Skeletal muscle tissue (tissue), 3 donors: ENCODE measurements at regions not wholly inside any gene's neighbourhood (a gene's known extent, or its start where the extent isn't known, plus 50 kb on each side); places are given as distances from the start of the nearest gene placed in this dataset.
"Not testable (repeated sequence)": the region's sequence is repeated elsewhere in the genome, so short reads cannot be mapped to it uniquely, and the experiment has no call there.

Source experiments
- H3K27ac ChIP-seq: one replicate; pipeline ENCODE4 v1.7.0; 2013; ENCODE audit warnings: mild to moderate bottlenecking, low read depth, low read length, inconsistent platforms
- H3K27me3 ChIP-seq, 3 donors: one replicate each; pipeline ENCODE4 v1.7.0; 2013; ENCODE audit warnings: low read length in 3 of 3; ENCODE audit not compliant: control insufficient read depth in 3 of 3, insufficient read depth in 3 of 3
- H3K36me3 ChIP-seq, 3 donors: one replicate each; pipeline ENCODE4 v1.7.0; 2013; ENCODE audit warnings: low read length in 3 of 3; ENCODE audit not compliant: control insufficient read depth in 3 of 3, insufficient read depth in 3 of 3
- H3K4me1 ChIP-seq, 3 donors: one replicate each; pipeline ENCODE4 v1.7.0; 2013; ENCODE audit warnings: low read length in 3 of 3, mild to moderate bottlenecking in 3 of 3; ENCODE audit not compliant: control insufficient read depth in 3 of 3, insufficient read depth in 3 of 3
- H3K4me3 ChIP-seq, 3 donors: one replicate each; pipeline ENCODE4 v1.7.0; 2013; ENCODE audit warnings: low read length in 3 of 3
- H3K9ac ChIP-seq, 3 donors: one replicate each; pipeline ENCODE4 v1.7.0; 2013; ENCODE audit warnings: low read length in 3 of 3, mild to moderate bottlenecking in 3 of 3, moderate library complexity in 2 of 3, low read depth in 1 of 3
- H3K9me3 ChIP-seq, 3 donors: one replicate each; pipeline ENCODE4 v1.7.0; 2013; ENCODE audit warnings: low read length in 3 of 3; ENCODE audit not compliant: control insufficient read depth in 3 of 3
- donor health status: Osteomylitis.

DNA sequence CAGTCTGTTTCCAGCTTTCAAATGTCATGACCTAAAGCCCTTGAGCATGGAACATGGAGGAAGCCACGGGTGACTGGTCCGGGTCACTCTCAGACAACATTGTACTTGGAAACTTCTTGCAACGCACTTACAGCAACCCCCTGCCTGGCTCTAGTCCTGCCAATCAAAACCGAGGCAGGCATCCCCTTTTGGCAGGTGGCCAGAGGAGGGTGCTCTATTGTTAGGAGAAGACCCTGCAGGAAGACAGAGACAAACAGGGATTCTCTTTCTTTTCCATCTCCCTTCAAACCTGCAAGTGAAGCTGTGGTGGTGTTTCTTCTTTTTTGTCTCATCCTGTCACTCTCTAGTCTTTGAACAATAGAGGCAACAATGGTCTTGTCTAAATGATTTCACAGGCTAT lies 667.2 kb downstream of the ZEB2 start:
- Histone ChIP-seq H3K9me3 (no peaks in the 10 kb centered on the region), H3K9ac (no peak overlapping the region), H3K27me3 (no peaks in the 10 kb centered on the region), H3K36me3 (no peaks in the 10 kb centered on the region), H3K27ac (no peak overlapping the region), H3K4me3 (no peak overlapping the region), H3K4me1 (no peaks in the 10 kb centered on the region)

DNA sequence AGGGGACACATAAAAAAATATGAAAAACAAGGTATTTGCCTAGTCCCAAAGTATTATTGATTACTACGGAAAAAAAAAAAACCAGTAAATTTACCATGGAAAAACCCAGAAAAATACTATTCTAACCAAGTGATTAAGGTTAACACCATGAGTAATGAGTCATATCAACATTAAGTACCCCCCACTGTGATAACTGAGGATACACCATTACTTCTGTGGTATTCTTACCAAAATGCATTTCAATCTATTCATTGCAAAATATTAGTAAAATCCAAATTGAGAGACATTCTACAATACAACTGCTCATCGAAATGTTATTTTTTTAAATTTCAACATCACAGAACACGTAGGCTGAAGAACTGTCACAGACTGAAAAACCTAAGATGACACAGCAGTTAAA lies 669.8 kb downstream of the ZEB2 start:
- Histone ChIP-seq H3K9ac (no peak overlapping the region), H3K4me3 (no peak overlapping the region), H3K4me1 (no peaks in the 10 kb centered on the region), H3K27ac (no peak overlapping the region), H3K36me3 (no peaks in the 10 kb centered on the region), H3K27me3 (no peaks in the 10 kb centered on the region), H3K9me3 (no peaks in the 10 kb centered on the region)

GRCh38 chr2:143847257-143847656 lies 672.7 kb downstream of the ZEB2 start:
- H3K9me3 ChIP-seq: no peaks in the 10 kb centered on the region
- no peak overlapping the region for H3K4me3 ChIP-seq
- no peaks in the 10 kb centered on the region for H3K36me3 ChIP-seq
- no peak overlapping the region for H3K27ac ChIP-seq
- no peaks in the 10 kb centered on the region for H3K27me3 ChIP-seq
- no peaks in the 10 kb centered on the region for H3K4me1 ChIP-seq
- H3K9ac ChIP-seq: no peak overlapping the region

GRCh38 chr2:143844986-143845385 lies 674.9 kb downstream of the ZEB2 start:
- no peak overlapping the region for H3K9ac ChIP-seq
- H3K4me1 ChIP-seq: no peaks in the 10 kb centered on the region
- H3K36me3 ChIP-seq: no peaks in the 10 kb centered on the region
- H3K9me3 ChIP-seq: peaks cover 0 to 3% (median 2%) of the 10 kb centered on the region in 3 donors
- H3K27me3 ChIP-seq: no peaks in the 10 kb centered on the region
- no peak overlapping the region for H3K27ac ChIP-seq
- no peak overlapping the region for H3K4me3 ChIP-seq

DNA sequence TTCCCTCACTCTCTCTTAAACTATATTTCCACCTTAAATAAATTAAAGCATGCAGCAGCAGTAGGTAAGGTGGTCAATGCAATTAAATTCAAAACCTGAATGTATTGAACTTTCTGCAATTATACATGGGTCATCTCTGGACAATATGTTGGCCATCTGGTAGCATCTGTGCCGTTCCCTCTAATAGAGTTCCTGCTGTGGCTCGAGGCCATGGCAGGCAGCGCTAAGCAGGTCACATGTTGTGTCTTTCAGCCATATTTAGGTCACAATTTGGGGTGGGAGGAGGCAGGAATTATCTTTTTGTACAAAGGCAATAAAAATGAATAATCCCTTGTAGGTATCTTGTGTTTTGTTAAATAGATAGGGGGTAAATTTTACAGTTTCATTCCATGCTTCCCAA lies 676.2 kb downstream of the ZEB2 start:
- H3K27me3 ChIP-seq: no peaks in the 10 kb centered on the region
- H3K4me3 ChIP-seq: no peak overlapping the region
- H3K9me3 ChIP-seq: peaks cover 0 to 3% (median 2%) of the 10 kb centered on the region in 3 donors
- H3K27ac ChIP-seq: no peak overlapping the region
- no peaks in the 10 kb centered on the region for H3K4me1 ChIP-seq
- no peak overlapping the region for H3K9ac ChIP-seq
- no peaks in the 10 kb centered on the region for H3K36me3 ChIP-seq

DNA sequence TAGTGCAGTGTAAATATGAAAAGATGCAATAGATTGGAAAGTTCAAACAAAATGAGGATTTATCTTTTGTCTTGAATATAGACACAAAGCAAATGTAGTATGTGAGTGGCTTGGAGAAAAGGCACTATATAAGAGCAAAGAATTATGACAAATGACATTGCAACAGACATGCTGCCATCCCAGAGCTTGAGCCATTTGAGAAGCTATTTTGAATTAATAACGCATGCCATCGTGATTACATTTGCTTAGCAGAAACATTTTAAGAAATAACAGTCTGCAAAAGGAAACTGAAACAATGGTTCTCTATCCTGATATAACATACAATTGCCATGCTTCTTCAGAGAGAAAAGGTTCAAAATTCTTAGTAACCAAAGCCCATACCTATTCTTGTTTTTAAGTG lies 677.1 kb downstream of the ZEB2 start:
- no peaks in the 10 kb centered on the region for H3K36me3 ChIP-seq
- peaks cover 0 to 3% (median 2%) of the 10 kb centered on the region in 3 donors for H3K9me3 ChIP-seq

GRCh38 chr2:143841935-143842334 lies 678.0 kb downstream of the ZEB2 start:
- Histone ChIP-seq H3K27me3 (no peaks in the 10 kb centered on the region), H3K4me1 (no peaks in the 10 kb centered on the region), H3K9me3 (peaks cover 0 to 3% (median 2%) of the 10 kb centered on the region in 3 donors), H3K36me3 (no peaks in the 10 kb centered on the region), H3K9ac (no peak overlapping the region), H3K4me3 (no peak overlapping the region), H3K27ac (no peak overlapping the region)

More for the DNA sequence above, 677.1 kb downstream of the ZEB2 start:
- H3K27ac ChIP-seq: no peak overlapping the region
- H3K4me3 ChIP-seq: no peak overlapping the region
- no peaks in the 10 kb centered on the region for H3K27me3 ChIP-seq
- no peaks in the 10 kb centered on the region for H3K4me1 ChIP-seq
- H3K9ac ChIP-seq: no peak overlapping the region

GRCh38 chr2:143840601-143841000 lies 679.3 kb downstream of the ZEB2 start:
- H3K4me3 ChIP-seq: no peak overlapping the region
- no peaks in the 10 kb centered on the region for H3K27me3 ChIP-seq
- no peak overlapping the region for H3K27ac ChIP-seq
- H3K36me3 ChIP-seq: no peaks in the 10 kb centered on the region
- peaks cover 0 to 3% (median 2%) of the 10 kb centered on the region in 3 donors for H3K9me3 ChIP-seq
- no peak overlapping the region for H3K9ac ChIP-seq
- no peaks in the 10 kb centered on the region for H3K4me1 ChIP-seq

DNA sequence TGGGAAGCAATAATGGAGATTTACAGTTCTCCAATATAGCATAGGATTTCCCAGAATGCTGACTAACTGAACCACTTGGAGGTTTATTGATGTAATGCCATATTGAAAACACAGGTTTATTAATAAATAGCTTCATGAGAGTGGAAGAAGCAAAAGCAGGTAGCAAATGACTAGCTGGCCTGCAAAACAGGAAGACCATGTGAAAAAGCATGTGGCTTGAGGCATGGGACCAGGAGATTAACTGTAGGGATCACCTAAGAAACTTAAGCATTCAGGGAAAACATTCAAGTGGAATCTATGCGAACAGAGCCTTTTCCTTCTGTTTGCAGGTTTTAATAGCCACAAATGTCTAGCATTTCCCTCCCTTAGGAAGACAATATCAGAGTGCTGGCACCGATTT lies 679.7 kb downstream of the ZEB2 start:
- H3K4me3 ChIP-seq: no peak overlapping the region
- H3K9ac ChIP-seq: no peak overlapping the region
- no peak overlapping the region for H3K27ac ChIP-seq
- peaks cover 0 to 3% (median 2%) of the 10 kb centered on the region in 3 donors for H3K9me3 ChIP-seq
- no peaks in the 10 kb centered on the region for H3K27me3 ChIP-seq
- no peaks in the 10 kb centered on the region for H3K4me1 ChIP-seq
- H3K36me3 ChIP-seq: no peaks in the 10 kb centered on the region

GRCh38 chr2:143839456-143839855 lies 680.5 kb downstream of the ZEB2 start:
- Histone ChIP-seq H3K36me3 (no peaks in the 10 kb centered on the region), H3K4me3 (no peak overlapping the region), H3K27ac (no peak overlapping the region), H3K9me3 (peaks cover 0 to 3% (median 2%) of the 10 kb centered on the region in 3 donors), H3K27me3 (no peaks in the 10 kb centered on the region), H3K9ac (no peak overlapping the region), H3K4me1 (no peaks in the 10 kb centered on the region)

- H3K9me3 ChIP-seq, H3K36me3 ChIP-seq, H3K27ac ChIP-seq, H3K27me3 ChIP-seq, H3K9ac ChIP-seq, H3K4me1 ChIP-seq, H3K4me3 ChIP-seq: not testable (repeated sequence)
Measured at GRCh38 chr2:143837055-143837454, 682.9 kb downstream of the ZEB2 start.
